PC-9 (cell line): ENCODE measurements at regions not wholly inside any gene's neighbourhood (a gene's known extent, or its start where the extent isn't known, plus 50 kb on each side); places are given as distances from the start of the nearest gene placed in this dataset.

Experiments used
- BruUV-seq: library from RNA; stranded (reverse); fragments of 400-500 nt; replicated peaks from 2 replicates; lab custom pipeline; 2021; lab: Mats Ljungman, UMichigan
- CTCF ChIA-PET: fragments of 300-600 bp; sonication (Branson Sonifier 250); formaldehyde crosslinking; loops from one replicate; lab custom pipeline; 2022; ENCODE audit warnings: antibody characterized with exemption; lab: Charles Lee
- POLR2A ChIA-PET: fragments of 300-600 bp; sonication (Branson Sonifier 250); formaldehyde crosslinking; loops from one replicate; lab custom pipeline; 2022; ENCODE audit warnings: antibody characterized with exemption; ENCODE audit not compliant: unreplicated experiment; lab: Charles Lee
- DNase-seq, 2 experiments: peaks; one replicate each; pipeline versions ENCODE4 v3.0.0 to v3.0.0-alpha.2; 2015 to 2022; ENCODE audit warnings: mixed read lengths in 1 of 2
- H2AFZ ChIP-seq: fragments of 200-600 bp; sonication (generic); 2 replicates; pipeline ENCODE4 v1.8.1; 2017; ENCODE audit warnings: antibody characterized with exemption
- H3F3A ChIP-seq: fragments of 200-600 bp; sonication (generic); 2 replicates; pipeline ENCODE4 v1.8.1; 2017; ENCODE audit warnings: antibody characterized with exemption, mild to moderate bottlenecking, low read depth; ENCODE audit not compliant: insufficient read depth
- H3K27ac ChIP-seq: fragments of 200-600 bp; sonication (generic); 2 replicates; pipeline ENCODE4 v1.6.1; 2016; ENCODE audit warnings: mixed run types
- H3K27me3 ChIP-seq: fragments of 200-600 bp; sonication (generic); 2 replicates; pipeline ENCODE4 v1.6.1; 2016; ENCODE audit warnings: low read depth, mixed run types; ENCODE audit not compliant: insufficient read depth
- H3K36me3 ChIP-seq: fragments of 200-600 bp; sonication (generic); 2 replicates; pipeline ENCODE4 v1.6.1; 2016; ENCODE audit warnings: low read depth, mixed run types
- H3K4me1 ChIP-seq: fragments of 200-600 bp; sonication (generic); replicated peaks from 2 replicates; pipeline ENCODE4 v1.6.1; 2016; ENCODE audit warnings: mixed run types; ENCODE audit not compliant: insufficient read depth
- H3K4me2 ChIP-seq: fragments of 200-600 bp; sonication (generic); 2 replicates; pipeline ENCODE4 v1.6.1; 2017; ENCODE audit warnings: mixed run types
- H3K4me3 ChIP-seq: fragments of 200-600 bp; sonication (generic); 2 replicates; pipeline ENCODE4 v1.6.1; 2016; ENCODE audit warnings: mixed run types
- H3K79me2 ChIP-seq: fragments of 200-600 bp; sonication (generic); 2 replicates; pipeline ENCODE4 v1.6.1; 2017; ENCODE audit warnings: low read depth, mixed run types
- H3K9me2 ChIP-seq: fragments of 200-600 bp; sonication (generic); 2 replicates; pipeline ENCODE4 v1.8.1; 2017; ENCODE audit warnings: mild to moderate bottlenecking; ENCODE audit not compliant: insufficient read depth
- H3K9me3 ChIP-seq: fragments of 200-600 bp; sonication (generic); 2 replicates; pipeline ENCODE4 v1.8.1; 2016; ENCODE audit warnings: low read depth; ENCODE audit not compliant: insufficient read depth
- H4K20me1 ChIP-seq: fragments of 200-600 bp; sonication (generic); 2 replicates; pipeline ENCODE4 v1.8.1; 2017; ENCODE audit not compliant: insufficient read depth
- EZH2 ChIP-seq: fragments of 200-600 bp; sonication (generic); IDR thresholded peaks from 2 replicates; pipeline ENCODE4 v1.8.0; 2017; ENCODE audit warnings: antibody characterized with exemption, low read depth
- intact Hi-C: fragments of 100-400 bp; cut with micrococcal nuclease; formaldehyde crosslinking; loops from one replicate; pipeline ENCODE4 v1.10.0; 2022; ENCODE audit not compliant: unreplicated experiment
- TF ChIP-seq, protein P1 (sequence below): fragments of 200-600 bp; sonication (generic); conservative IDR thresholded peaks from 2 replicates; pipeline ENCODE4 v1.6.1; 2017; ENCODE audit warnings: mixed run types, antibody characterized with exemption, mild to moderate bottlenecking, moderate library complexity

DNA sequence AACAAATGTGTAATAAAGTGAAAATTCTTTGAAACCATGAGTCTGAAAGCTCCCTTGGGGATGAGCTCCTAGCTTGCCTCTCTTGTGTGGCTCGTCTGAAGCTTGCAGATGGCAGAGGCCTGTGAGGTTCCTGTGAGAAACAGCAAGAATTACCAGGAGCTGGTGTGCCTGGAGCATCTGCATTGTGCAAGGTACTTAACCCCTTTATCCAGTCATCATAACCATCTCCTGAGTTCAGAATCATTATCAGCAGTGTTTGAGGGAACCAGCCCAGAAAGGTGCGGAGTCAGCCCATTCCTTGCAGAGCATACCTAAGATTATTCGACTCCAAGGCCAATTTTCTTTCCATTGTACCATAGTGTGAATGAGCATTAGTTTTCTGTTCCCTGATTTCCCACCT, 51.7 kb upstream of the TRA2B start:
- TF ChIP-seq, protein P1, sequence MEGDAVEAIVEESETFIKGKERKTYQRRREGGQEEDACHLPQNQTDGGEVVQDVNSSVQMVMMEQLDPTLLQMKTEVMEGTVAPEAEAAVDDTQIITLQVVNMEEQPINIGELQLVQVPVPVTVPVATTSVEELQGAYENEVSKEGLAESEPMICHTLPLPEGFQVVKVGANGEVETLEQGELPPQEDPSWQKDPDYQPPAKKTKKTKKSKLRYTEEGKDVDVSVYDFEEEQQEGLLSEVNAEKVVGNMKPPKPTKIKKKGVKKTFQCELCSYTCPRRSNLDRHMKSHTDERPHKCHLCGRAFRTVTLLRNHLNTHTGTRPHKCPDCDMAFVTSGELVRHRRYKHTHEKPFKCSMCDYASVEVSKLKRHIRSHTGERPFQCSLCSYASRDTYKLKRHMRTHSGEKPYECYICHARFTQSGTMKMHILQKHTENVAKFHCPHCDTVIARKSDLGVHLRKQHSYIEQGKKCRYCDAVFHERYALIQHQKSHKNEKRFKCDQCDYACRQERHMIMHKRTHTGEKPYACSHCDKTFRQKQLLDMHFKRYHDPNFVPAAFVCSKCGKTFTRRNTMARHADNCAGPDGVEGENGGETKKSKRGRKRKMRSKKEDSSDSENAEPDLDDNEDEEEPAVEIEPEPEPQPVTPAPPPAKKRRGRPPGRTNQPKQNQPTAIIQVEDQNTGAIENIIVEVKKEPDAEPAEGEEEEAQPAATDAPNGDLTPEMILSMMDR, result no peak
- TF ChIP-seq EZH2, result no peak
- Histone ChIP-seq H3K4me3 (no peak overlapping the region), H3K9me2 (no peaks in the 10 kb centered on the region), H2AFZ (no peak overlapping the region), H3K4me2 (no peak overlapping the region), H3K4me1 (no peaks in the 10 kb centered on the region), H3K79me2 (no peaks in the 10 kb centered on the region), H3F3A (no peaks in the 10 kb centered on the region; the same call in 1 of the 2 replicates), H4K20me1 (no peaks in the 10 kb centered on the region), H3K27me3 (no peaks in the 10 kb centered on the region), H3K27ac (no peak overlapping the region), H3K9me3 (no peaks in the 10 kb centered on the region), H3K36me3 (no peaks in the 10 kb centered on the region)
- intact Hi-C loops, result loop anchor here (10.0 kb wide), 1 partner anchor 1725 kb away; no protein-coding TSS in a partner anchor
- no TSS peak for BruUV-seq
- ChIA-PET CTCF (interaction anchor here (0.7 kb wide), 1 partner anchor 550 kb away, joined by 3 read pairs; no protein-coding TSS in a partner anchor), POLR2A (no interaction called here)
- no peak for DNase-seq

DNA sequence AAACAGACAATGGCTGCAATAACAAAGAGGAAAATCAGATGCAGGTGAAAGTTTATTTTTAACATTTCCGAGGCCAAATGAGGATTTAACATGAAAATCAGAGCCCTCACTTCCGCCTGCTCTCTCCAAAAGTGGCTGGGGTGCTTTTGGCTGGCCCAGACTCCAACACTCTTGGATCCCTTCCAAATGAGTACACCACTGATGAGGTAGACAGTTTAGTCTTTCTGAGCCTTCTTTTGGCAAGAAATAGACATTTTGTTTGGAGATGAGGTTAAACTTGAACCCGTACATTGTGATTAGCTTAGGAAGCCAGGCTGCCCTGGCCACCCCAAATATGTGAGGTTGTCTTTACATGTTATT, 51.0 kb upstream of the TRA2B start:
- POLR2A ChIA-PET, result no interaction called here
- H3K4me1 ChIP-seq, result no peaks in the 10 kb centered on the region

DNA sequence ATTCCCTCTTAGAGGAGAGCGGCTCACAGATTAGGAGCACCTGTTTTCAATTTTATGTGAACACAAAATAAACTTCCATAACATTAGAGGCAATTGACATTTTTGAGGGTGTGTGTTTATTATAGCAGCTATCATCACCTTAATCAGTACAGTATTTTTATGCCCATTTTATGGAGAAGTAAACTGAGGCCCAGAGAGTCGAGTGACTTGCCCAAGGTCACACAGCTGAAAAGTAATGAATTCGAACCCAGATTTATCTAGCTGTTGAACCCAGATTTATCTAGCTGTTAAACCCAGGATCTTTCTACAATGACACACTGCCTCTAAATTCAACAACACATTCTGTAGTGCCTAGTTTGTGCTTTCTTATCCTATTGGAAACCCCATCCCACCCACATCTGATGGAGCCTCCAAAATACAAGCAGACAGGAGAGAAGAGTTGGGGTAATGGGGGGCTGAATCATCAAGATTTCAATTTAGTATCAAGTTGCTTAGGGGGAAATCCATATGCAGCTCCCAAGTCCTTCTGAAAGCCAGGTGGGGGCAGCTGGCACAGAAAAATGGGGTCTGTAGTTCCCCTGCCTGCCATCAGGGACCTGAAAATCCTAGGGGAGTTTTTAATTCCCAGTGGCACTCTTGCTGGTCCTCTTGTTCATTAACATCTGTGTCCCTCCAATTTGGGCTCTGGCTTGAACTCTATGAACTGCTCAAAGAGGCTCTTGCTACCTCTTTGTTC, 50.4 kb upstream of the TRA2B start:
- peaks cover 4% of the 10 kb centered on the region; the same call in 1 of the 2 replicates for H4K20me1 ChIP-seq
- no TSS peak for BruUV-seq
- H3K9me2 ChIP-seq, result no peaks in the 10 kb centered on the region
- TF ChIP-seq EZH2, result no peak
- TF ChIP-seq, protein P1, result no peak
- no peaks in the 10 kb centered on the region for H3K36me3 ChIP-seq
- no peak overlapping the region for H3K4me3 ChIP-seq
- intact Hi-C loops, result loop anchor here (1.0 to 10.0 kb wide), 2 partner anchors 629 to 1727 kb away; no protein-coding TSS in a partner anchor
- no peak overlapping the region for H3K4me2 ChIP-seq
- ChIA-PET POLR2A (no interaction called here), CTCF (interaction anchor here (0.6 kb wide), 1 partner anchor 856 kb away, joined by 3 read pairs; no protein-coding TSS in a partner anchor)
- H3K79me2 ChIP-seq, result no peaks in the 10 kb centered on the region
- no peaks in the 10 kb centered on the region for H3K27me3 ChIP-seq
- DNase-seq, result no peak
- H3F3A ChIP-seq, result peaks cover 2% of the 10 kb centered on the region; the same call in 1 of the 2 replicates
- H2AFZ ChIP-seq, result no peak overlapping the region
- no peak overlapping the region for H3K27ac ChIP-seq
- no peaks in the 10 kb centered on the region for H3K4me1 ChIP-seq
- no peaks in the 10 kb centered on the region for H3K9me3 ChIP-seq

More for the DNA sequence above, 51.0 kb upstream of the TRA2B start:
- intact Hi-C loops, result loop anchor here (1.0 to 10.0 kb wide), 2 partner anchors 629 to 1726 kb away; no protein-coding TSS in a partner anchor
- no peak overlapping the region for H3K27ac ChIP-seq
- peaks cover 3% of the 10 kb centered on the region; the same call in 1 of the 2 replicates for H4K20me1 ChIP-seq
- no peak overlapping the region for H2AFZ ChIP-seq
- no peak for TF ChIP-seq EZH2
- TF ChIP-seq, protein P1, result no peak
- no peak for DNase-seq
- no peaks in the 10 kb centered on the region for H3K9me2 ChIP-seq
- H3K9me3 ChIP-seq, result no peaks in the 10 kb centered on the region
- no peaks in the 10 kb centered on the region; the same call in 1 of the 2 replicates for H3F3A ChIP-seq
- no peak overlapping the region for H3K4me3 ChIP-seq
- no TSS peak for BruUV-seq
- H3K27me3 ChIP-seq, result no peaks in the 10 kb centered on the region
- no peak overlapping the region for H3K4me2 ChIP-seq
- no peaks in the 10 kb centered on the region for H3K36me3 ChIP-seq
- CTCF ChIA-PET, result interaction anchor here (0.7 kb wide), 1 partner anchor 551 kb away, joined by 3 read pairs; no protein-coding TSS in a partner anchor
- H3K79me2 ChIP-seq, result no peaks in the 10 kb centered on the region
